ENCODE measurements at regions not wholly inside any gene's neighbourhood (a gene's known extent, or its start where the extent isn't known, plus 50 kb on each side); places are given as distances from the start of the nearest gene placed in this dataset.

GRCh38 chr1:25056536-25056935 is 126.5 kb upstream of the RUNX3 start:
- no peak for TF ChIP-seq TP53 (CRISPR knock-in tag; IDR thresholded peaks at IDR 0.05)
- TF ChIP-seq, protein P1, sequence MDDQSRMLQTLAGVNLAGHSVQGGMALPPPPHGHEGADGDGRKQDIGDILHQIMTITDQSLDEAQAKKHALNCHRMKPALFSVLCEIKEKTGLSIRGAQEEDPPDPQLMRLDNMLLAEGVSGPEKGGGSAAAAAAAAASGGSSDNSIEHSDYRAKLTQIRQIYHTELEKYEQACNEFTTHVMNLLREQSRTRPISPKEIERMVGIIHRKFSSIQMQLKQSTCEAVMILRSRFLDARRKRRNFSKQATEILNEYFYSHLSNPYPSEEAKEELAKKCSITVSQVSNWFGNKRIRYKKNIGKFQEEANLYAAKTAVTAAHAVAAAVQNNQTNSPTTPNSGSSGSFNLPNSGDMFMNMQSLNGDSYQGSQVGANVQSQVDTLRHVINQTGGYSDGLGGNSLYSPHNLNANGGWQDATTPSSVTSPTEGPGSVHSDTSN (IDR thresholded peaks at IDR 0.05): no peak
- no peak for TF ChIP-seq NR3C1 (IDR thresholded peaks at IDR 0.05)
- TF ChIP-seq ZSCAN20 (CRISPR knock-in tag; IDR thresholded peaks at IDR 0.05): no peak
- no peak for TF ChIP-seq JUN (IDR thresholded peaks at IDR 0.05)
- TF ChIP-seq RAD21 (conservative IDR thresholded peaks at IDR 0.05 in 1 of 2, IDR thresholded peaks at IDR 0.05 in 1 of 2): no peak
- TF ChIP-seq POLR2A (IDR thresholded peaks at IDR 0.05; ENCODE audit: low read length): no peak
- TF ChIP-seq ZNF302 (CRISPR knock-in tag; IDR thresholded peaks at IDR 0.05): no peak
- TF ChIP-seq, protein P2, sequence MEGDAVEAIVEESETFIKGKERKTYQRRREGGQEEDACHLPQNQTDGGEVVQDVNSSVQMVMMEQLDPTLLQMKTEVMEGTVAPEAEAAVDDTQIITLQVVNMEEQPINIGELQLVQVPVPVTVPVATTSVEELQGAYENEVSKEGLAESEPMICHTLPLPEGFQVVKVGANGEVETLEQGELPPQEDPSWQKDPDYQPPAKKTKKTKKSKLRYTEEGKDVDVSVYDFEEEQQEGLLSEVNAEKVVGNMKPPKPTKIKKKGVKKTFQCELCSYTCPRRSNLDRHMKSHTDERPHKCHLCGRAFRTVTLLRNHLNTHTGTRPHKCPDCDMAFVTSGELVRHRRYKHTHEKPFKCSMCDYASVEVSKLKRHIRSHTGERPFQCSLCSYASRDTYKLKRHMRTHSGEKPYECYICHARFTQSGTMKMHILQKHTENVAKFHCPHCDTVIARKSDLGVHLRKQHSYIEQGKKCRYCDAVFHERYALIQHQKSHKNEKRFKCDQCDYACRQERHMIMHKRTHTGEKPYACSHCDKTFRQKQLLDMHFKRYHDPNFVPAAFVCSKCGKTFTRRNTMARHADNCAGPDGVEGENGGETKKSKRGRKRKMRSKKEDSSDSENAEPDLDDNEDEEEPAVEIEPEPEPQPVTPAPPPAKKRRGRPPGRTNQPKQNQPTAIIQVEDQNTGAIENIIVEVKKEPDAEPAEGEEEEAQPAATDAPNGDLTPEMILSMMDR (IDR thresholded peaks at IDR 0.05): no peak
- no peak for TF ChIP-seq POLR2AphosphoS2 (conservative IDR thresholded peaks at IDR 0.05; ENCODE audit: low read length)

All from A549 (cell line).